Stimulated activated CD8-positive, alpha-beta memory T cell treated with anti-CD3 and anti-CD28 coated beads, Interleukin-15, amount 100 ng/mL, for 4 hours (primary cell): ENCODE measurements at regions not wholly inside any gene's neighbourhood (a gene's known extent, or its start where the extent isn't known, plus 50 kb on each side); places are given as distances from the start of the nearest gene placed in this dataset.
A peak's percentile ranks its signal among the peaks of the same experiment; 100 is the strongest.
"Not testable (repeated sequence)": the region's sequence is repeated elsewhere in the genome, so short reads cannot be mapped to it uniquely, and the experiment has no call there.

Source experiments
- DNase-seq, 2 donors: peaks; one replicate each; pipeline ENCODE4 v3.0.0-alpha.2; 2020; ENCODE audit warnings: low read depth in 2 of 2

GRCh38 chr10:47711428-47711827, 52.0 kb downstream of the SYT15B start:
- not testable (repeated sequence) for DNase-seq

- not testable (repeated sequence) for DNase-seq
Observed at GRCh38 chr10:47710443-47710842, 52.9 kb downstream of the SYT15B start.

GRCh38 chr10:47705698-47706414, 57.5 kb downstream of the SYT15B start:
- DNase-seq: peak; percentile 43 to 49

- not testable (repeated sequence) for DNase-seq
Observed at GRCh38 chr10:47701285-47701684, 62.1 kb downstream of the SYT15B start.

DNA sequence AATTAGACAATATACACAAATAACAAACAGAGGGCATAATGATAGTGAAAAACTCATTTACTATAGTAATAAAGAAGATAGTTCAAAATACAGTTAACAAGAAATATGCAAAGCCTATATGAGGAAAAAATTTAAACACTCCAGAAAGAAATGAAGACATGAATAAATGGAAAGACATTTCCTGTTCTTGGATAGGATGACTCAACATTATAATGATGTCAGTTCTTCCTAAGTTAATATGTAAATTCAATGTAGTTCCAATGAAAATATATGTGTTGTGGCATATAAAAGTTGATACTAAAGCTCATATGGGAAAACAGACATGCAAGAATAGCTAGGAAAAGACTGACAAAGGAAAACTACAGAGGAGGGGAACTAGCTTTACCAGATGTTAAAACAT, 63.5 kb downstream of the SYT15B start:
- not testable (repeated sequence) for DNase-seq

GRCh38 chr10:47696170-47696569, 67.2 kb downstream of the SYT15B start:
- DNase-seq: not testable (repeated sequence)

- DNase-seq: not testable (repeated sequence)
Observed at GRCh38 chr10:47695149-47695548, 68.2 kb downstream of the SYT15B start.

GRCh38 chr10:47690304-47690703, 73.1 kb downstream of the SYT15B start:
- not testable (repeated sequence) for DNase-seq

- DNase-seq: not testable (repeated sequence)
Observed at GRCh38 chr10:47683826-47684475, 79.4 kb downstream of the SYT15B start.

- not testable (repeated sequence) for DNase-seq
Observed at GRCh38 chr10:47681638-47681990, 81.8 kb downstream of the SYT15B start.

- DNase-seq: not testable (repeated sequence)
Observed at GRCh38 chr10:47680848-47681637, 82.3 kb downstream of the SYT15B start.

DNA sequence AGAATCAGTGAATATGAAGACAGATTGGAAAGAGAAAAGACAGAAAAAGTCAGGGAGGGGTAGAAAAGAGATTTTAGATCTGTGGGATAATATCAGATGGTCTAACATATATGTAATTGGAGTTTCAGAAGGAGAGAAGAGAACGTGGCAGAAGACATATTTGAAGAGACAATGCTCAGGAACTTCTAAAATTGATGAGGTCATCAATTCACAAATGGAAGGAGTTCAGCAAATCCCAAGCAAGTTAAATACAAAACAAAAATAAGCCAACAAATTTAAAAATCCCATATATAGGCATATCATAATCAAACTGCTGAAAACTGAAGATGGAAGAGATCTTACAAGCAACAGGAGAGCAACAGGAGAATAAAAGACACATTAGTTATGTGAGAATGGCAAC, 87.3 kb downstream of the SYT15B start:
- DNase-seq: not testable (repeated sequence)

DNA sequence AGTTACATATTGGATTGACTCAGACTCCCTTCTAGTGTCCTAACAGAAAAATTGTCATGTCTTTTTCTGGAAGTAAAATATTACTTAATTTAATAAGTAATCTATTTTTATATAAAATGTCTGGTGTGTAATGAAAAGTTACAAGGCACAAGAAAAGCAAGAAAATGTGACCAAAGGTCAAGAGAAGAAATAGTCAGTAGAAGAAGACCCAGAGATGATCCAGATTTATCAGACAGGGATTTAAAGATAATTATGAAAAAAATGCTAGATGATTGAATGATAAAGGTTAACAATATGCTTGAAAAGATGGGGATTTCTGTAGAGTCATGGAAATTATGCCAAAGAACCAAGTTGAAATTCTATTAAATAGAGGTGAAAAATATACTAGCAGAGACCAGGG, 87.8 kb downstream of the SYT15B start:
- not testable (repeated sequence) for DNase-seq

DNA sequence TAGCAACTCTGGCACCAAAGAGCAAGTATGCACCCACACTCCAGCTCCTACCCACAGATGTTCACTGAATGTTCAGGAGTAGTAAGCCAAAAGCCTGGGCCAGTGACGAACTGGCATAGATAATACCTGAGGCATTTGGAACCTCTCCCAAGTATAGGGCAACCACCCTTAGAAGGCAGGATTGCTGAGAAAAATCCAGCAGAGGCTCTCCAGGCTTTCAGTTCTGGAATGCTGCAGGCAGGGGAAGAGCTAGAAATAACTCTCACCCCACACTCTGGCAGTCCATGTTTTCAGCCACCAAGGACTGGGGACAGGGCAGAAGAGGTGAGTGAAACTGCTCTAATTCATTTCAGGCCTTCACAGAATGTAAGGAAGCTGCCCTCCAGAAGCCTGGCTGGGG, 90.3 kb downstream of the SYT15B start:
- not testable (repeated sequence) for DNase-seq

DNA sequence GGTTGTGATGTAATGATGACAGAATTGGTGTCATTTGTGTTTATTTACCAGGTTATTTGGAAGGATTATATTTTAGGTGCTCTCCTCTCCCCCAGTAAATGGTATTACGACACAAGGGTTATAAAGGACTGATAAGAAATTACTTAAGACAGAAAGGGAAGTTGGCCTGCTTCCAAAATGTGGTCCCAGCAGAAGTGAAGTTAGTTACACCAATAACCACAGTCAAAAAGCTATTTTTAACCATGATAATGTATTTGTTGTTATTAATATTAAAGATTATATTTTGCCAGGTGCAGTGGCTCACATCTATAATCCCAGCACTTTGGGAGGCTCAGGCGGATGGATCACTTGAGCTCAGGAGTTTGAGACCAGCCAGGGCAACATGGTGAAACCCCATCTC, 92.5 kb downstream of the SYT15B start:
- DNase-seq: not testable (repeated sequence)

GRCh38 chr10:47661955-47662577, 101.3 kb downstream of the SYT15B start:
- DNase-seq: not testable (repeated sequence)

- not testable (repeated sequence) for DNase-seq
Observed at GRCh38 chr10:47656732-47657131, 106.7 kb downstream of the SYT15B start.

DNA sequence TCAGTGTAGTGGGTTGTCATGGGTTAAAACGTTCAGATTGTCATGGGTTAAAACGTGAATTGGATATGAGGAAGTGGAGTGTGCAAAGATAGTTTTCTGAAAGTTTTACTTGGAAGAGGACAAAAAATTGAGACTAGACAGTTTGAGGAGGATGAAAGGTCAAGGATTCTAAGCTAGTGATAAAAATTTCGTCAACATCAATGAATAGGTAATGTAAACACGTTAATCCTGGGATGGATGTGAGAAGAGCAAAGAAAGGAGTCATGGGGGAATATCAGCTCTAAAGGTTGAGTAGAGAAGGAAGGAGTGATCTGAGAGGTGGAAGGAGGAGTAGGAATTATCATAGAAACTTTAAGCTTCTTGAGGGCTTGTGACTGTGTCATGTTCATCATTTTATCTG, 109.2 kb downstream of the SYT15B start:
- DNase-seq: not testable (repeated sequence)

- DNase-seq: not testable (repeated sequence)
Observed at GRCh38 chr10:47648594-47648993, 114.8 kb downstream of the SYT15B start.

DNA sequence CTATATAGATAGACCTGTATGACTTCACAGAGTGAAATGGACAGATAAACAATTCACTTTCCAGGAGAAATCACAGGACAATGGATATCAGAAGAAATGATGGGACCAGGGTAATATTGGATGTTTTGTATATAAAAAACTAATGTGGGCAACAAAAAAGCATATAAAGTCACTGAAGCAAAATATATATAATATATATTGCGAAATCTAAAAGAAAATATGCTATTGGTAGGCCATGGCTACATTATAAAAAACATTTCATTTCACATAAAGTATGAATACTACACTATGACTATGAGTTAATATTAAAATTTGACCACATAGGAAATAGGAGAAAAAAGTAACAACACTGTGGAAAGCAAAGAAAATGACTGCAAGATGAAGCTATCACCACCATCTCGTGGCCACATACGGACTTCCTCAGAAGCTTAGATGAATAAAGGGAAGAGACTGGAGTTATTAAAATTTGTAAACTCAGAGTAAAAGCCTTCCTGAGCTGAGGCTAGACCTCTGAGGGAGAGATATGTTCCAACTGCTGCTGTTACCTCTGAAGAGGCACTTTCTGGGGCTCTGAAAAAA, 115.8 kb downstream of the SYT15B start:
- DNase-seq: not testable (repeated sequence)

GRCh38 chr10:47646686-47647273, 116.6 kb downstream of the SYT15B start:
- DNase-seq: not testable (repeated sequence)
